Femur (tissue), 1 donor: ENCODE measurements at regions not wholly inside any gene's neighbourhood (a gene's known extent, or its start where the extent isn't known, plus 50 kb on each side); places are given as distances from the start of the nearest gene placed in this dataset.
"Not testable (repeated sequence)": the region's sequence is repeated elsewhere in the genome, so short reads cannot be mapped to it uniquely, and the experiment has no call there.

Experiments
- DNase-seq: peaks from one replicate; pipeline ENCODE4 v3.0.0-alpha.2; 2017

- not testable (repeated sequence) for DNase-seq
These were observed 672.2 kb downstream of the PRIM2 start for GRCh38 chr6:57989520-57990080.

DNA sequence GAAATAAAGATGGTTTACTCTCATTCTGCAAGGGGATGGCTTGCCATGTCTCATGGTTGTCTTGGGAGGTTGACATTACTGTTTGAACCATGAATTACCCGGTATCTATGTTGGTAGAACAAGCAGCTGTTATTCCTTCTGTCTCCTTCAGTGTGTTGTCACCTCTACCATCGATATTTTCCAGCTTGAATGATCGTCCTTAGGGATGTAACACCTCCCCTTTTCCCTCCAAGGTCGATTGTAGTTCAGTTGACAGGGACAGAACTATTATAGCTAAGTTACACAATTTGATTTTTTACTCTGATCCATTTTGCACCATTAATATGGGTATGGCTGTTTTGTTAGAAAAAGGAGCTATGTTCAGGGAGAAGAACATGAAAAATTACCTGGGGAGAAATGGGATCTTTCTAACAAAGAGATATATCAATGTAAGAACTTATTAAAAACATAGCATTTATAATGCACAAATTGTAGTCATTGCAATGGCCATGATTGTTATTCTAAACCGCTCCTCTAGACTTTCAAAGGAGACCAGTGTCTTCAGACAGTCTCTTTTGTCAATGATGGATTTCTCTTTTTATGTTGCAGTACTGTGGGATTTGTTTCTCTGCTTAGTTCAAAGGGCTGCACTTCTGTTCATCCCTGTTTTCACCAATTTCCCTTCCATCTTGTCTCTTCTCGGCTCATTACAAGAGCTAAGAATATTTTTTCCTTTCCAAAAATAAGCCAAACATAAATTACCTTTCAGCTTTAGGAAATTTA lies 681.6 kb downstream of the PRIM2 start:
- not testable (repeated sequence) for DNase-seq

- DNase-seq = not testable (repeated sequence)
These were observed 682.8 kb downstream of the PRIM2 start for GRCh38 chr6:58000233-58000632.

GRCh38 chr6:58003417-58004167 lies 686.2 kb downstream of the PRIM2 start:
- DNase-seq = not testable (repeated sequence)

DNA sequence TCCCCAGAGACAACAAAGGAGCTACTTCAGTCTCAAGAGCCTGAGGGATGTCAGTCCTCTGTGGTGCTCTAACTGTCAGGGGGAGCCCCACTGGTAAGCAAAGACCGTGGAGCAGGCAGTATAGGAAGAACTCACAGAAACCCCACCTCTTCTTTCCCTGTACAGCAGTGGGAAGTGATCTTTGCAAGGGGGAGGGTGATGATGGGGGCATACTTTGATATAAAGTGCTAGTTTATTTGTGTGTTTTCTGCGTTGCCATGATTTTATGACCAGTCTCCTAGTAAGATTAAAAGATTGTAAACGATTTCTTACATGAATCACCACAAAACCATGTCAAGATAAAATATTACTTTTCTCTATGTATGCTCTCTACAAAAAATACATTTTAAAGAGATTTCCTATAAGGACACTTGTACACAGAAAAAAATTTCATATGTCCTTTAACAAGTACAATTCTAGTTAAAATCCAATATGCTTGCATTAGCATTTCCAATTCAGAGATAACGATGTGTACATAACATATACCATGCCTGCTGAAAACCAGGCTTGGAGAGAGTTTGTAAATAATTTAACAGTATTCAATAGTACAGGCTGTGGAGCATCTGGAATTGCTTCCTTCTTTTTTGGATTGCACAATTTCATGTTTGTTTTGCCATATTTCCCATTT lies 690.0 kb downstream of the PRIM2 start:
- DNase-seq = not testable (repeated sequence)

- not testable (repeated sequence) for DNase-seq
These were observed 690.5 kb downstream of the PRIM2 start for GRCh38 chr6:58008001-58008335.

GRCh38 chr6:58011954-58012600 lies 694.6 kb downstream of the PRIM2 start:
- DNase-seq = peak; percentile 36

DNA sequence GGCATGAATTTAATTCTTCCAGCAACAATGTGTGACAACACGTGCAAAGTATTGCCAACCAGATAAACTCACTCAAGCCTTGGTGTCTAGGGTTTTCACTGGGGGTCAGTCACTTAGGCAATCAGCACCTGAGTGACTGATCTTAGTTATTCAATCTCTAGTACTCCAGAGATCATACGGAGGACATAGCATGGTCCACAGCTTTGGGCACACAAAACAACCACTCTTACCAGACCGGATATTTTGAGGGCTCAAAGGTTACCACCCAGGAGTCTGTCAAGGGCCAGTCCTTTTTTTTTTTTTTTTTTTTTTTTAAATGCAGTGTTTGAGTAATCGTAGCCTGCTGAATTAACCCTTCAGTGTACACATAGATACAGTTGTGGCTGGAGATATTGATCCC lies 699.2 kb downstream of the PRIM2 start:
- DNase-seq = not testable (repeated sequence)

DNA sequence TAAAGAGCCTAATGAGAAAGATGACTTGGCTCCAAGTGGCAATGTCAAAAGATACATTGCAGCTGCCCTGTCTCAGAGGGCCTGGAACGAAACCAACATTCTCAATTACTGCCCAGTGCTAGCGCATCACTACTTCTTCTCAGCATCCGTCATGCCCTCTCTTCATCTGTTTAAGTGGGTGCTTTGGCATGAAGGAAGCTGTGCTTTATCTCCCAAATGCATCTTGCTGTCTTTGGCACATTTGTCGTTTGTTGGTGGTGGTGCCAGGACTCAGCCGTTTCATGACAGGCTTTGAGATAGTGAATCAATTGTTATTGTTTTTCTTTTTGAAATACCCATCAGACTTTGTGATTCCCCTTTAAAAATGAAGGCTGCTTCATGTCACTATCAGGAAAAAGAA lies 710.8 kb downstream of the PRIM2 start:
- DNase-seq = peak; percentile 13

DNA sequence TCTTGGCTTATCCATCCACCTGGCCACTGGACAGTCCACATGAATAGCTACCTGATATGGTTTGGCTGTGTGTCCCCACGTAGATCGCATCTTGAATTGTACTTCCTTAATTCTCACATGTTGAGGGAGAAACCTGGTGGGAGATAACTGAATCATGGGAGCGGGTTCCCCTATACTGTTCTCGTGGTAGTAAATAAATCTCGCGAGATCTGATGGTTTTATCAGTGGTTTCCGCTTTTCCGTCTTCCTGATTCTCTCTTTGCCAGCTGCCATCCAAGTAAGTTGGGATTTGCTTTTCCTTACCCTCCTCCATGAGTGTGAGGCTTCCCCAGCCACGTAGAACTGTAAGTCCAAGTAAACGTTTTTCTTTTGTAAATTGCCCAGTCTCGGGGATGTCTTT lies 720.8 kb downstream of the PRIM2 start:
- DNase-seq = not testable (repeated sequence)

- not testable (repeated sequence) for DNase-seq
These were observed 729.2 kb downstream of the PRIM2 start for GRCh38 chr6:58046584-58046983.

DNA sequence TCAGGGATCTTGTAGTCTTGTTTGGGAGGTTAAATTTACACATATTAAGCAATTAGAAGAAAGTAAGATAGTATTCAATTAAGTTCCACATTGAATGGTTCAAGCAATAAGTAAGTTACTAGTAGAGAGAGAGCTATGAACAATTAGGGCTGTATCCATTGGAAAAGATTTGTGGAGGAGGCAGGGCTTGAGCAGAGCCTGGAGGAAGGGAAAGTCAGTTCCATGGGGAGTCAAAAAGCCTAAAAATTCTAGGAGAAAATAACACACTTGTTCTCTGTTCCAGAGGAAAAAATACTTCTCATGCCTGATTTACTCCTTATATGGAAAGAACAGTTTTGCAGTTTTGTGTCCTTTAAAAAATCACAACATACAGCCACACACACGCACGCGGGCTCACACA lies 730.0 kb downstream of the PRIM2 start:
- DNase-seq = not testable (repeated sequence)

- not testable (repeated sequence) for DNase-seq
These were observed 730.4 kb downstream of the PRIM2 start for GRCh38 chr6:58047865-58048264.

GRCh38 chr6:58055465-58056176 lies 738.2 kb downstream of the PRIM2 start:
- DNase-seq = not testable (repeated sequence)

DNA sequence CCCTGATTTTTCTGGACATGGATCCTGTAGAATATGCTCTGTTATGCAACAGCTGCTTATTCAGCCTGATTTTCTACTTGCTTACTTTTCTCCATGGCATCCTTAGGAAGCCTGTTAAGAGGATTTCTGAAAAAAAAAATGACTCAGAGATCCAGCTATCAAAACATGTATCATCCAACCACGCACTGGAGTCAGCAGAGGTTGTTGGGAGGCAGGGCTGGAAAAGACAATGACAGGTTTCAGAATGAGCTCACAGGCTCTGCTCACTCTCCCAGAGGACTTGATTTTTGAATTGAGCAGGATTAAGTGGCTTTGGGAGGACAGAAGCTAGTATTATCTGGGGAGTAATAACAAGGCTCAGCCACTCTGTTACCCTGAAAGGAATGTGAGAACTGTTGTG lies 742.3 kb downstream of the PRIM2 start:
- DNase-seq = not testable (repeated sequence)

- DNase-seq = not testable (repeated sequence)
These were observed 746.1 kb downstream of the PRIM2 start for GRCh38 chr6:58063542-58063941.

GRCh38 chr6:58067867-58068548 lies 750.6 kb downstream of the PRIM2 start:
- not testable (repeated sequence) for DNase-seq

GRCh38 chr6:58073263-58073662 lies 755.8 kb downstream of the PRIM2 start:
- no peak for DNase-seq

DNA sequence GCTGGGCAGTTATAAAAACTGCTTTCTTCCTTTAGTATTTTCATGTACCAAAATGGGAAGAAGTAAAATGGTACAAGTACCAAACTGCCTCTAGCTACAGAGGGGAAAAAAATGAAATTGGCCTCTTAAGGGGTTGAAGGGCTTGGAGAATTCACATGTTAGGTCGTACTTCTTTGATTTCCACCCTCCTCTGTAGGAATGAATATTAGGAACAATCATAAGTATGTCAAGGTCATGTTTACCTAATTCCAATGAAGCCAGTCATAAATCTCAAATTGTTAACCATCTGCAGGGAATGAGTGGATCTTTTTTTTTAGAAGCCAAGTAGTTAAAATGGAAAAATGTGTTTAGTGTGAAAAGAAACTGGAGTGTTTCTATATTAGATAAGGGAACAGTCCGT lies 772.6 kb downstream of the PRIM2 start:
- not testable (repeated sequence) for DNase-seq

DNA sequence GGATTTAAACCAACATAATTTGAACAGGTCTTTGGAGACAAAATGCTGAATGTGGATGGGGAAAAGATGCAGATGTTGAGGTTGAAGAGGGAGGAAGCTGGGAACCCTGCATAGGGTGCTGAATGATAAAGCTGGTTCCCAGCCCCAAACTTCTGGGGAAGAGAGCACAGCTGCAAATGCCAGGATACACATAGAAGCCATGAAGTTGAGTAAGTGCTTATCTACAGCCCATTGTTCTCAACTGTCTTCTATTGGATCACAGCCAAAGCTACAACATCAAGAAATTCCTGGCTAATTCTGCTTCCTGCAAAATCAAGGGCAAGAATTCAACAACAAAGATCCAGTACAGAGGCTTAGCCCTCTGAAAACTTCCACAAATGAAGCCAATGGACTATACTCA lies 779.8 kb downstream of the PRIM2 start:
- DNase-seq = not testable (repeated sequence)

- no peak for DNase-seq
These were observed 796.5 kb downstream of the PRIM2 start for GRCh38 chr6:58113960-58114359.
